ENCODE measurements at regions not wholly inside any gene's neighbourhood (a gene's known extent, or its start where the extent isn't known, plus 50 kb on each side); places are given as distances from the start of the nearest gene placed in this dataset.

DNA sequence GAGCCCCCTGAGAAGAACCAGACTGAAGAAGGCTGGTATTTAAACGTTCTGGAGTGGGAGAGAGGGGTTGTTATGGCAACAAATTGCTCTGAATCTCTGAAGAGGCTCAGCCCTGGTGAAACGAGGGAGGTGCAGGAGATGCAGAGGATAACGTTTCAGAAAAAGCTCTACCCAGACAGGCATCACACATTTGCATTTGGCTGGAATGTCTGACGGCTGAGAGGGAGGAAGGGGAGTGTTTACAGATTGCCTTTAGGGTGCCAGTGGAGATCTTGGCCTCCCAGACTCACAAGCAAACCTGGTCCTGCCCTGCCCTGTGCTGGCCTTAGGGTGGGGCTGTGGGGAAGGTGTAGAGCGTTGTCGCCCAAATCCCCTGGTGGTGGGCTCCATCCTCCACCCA is 169.0 kb upstream of the AJAP1 start:
- TF ChIP-seq, protein P1, sequence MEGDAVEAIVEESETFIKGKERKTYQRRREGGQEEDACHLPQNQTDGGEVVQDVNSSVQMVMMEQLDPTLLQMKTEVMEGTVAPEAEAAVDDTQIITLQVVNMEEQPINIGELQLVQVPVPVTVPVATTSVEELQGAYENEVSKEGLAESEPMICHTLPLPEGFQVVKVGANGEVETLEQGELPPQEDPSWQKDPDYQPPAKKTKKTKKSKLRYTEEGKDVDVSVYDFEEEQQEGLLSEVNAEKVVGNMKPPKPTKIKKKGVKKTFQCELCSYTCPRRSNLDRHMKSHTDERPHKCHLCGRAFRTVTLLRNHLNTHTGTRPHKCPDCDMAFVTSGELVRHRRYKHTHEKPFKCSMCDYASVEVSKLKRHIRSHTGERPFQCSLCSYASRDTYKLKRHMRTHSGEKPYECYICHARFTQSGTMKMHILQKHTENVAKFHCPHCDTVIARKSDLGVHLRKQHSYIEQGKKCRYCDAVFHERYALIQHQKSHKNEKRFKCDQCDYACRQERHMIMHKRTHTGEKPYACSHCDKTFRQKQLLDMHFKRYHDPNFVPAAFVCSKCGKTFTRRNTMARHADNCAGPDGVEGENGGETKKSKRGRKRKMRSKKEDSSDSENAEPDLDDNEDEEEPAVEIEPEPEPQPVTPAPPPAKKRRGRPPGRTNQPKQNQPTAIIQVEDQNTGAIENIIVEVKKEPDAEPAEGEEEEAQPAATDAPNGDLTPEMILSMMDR (IDR thresholded peaks at IDR 0.05; ENCODE audit: low read depth, low read length), result no peak
- TF ChIP-seq EZH2phosphoT487 (IDR thresholded peaks at IDR 0.05; ENCODE audit: low read depth), result no peak
